ENCODE measurements at regions not wholly inside any gene's neighbourhood (a gene's known extent, or its start where the extent isn't known, plus 50 kb on each side); places are given as distances from the start of the nearest gene placed in this dataset.

DNA sequence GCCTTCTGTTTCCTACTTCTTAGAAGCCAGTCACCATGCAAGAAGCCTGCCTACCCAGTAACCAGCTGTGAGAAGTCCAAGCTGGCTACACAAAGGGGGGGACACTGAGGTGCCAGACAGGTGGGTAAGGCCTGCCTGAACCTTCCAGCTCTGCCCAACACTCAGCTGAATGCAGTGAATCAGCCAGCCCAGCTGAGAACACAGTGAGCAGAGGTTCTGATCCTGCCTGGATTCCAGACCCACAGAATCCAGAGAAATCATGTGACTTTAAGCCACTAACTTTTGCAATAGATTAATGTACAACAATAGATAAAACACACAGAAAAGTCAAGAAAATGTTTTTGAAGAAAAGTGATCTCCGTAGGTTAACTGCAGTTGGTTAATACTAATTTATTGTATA is 151.7 kb downstream of the EFNB2 start:
- no peak for DNase-seq (ENCODE audit: low read depth, low spot score)

DNA sequence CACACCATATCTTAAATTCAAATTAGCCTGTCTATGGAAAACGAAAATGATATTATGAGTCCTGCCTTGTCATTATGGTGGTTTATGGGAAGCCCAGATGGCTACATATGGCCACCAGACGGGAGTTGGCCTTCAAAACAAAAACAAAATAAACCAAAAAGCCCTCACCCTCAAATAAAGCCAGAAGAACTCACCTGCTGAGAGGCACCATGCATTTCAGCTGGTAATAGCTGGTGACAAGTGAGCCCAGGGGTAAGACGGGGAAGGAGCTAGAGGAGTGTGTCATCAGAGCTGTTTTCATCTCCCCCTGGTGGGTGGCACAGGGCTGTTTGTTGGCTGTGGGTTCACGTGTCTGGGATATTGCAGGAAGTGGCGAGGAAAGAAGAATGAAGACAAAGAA is 152.9 kb downstream of the EFNB2 start:
- no peak for DNase-seq (ENCODE audit: low read depth, low spot score)

DNA sequence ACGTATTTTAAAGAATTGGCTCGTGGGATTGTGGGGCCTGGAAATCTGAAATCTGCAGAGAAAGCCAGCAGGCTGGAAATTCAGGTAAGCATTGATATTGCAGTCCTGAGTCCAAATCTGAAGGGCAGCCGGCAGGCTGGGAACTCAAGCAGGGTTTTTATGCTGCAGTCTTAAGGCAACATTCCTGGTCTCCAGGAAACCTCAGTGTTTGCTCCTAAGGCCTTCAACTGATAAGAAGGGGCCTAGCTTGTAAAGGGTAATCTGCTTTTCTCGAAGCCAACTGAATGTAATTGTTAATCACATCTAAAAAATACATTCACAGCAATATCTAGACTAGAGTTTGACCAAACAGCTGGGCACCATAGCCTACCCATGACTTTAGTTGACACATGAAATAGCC is 154.4 kb downstream of the EFNB2 start:
- DNase-seq (ENCODE audit: low read depth, low spot score) = no peak

DNA sequence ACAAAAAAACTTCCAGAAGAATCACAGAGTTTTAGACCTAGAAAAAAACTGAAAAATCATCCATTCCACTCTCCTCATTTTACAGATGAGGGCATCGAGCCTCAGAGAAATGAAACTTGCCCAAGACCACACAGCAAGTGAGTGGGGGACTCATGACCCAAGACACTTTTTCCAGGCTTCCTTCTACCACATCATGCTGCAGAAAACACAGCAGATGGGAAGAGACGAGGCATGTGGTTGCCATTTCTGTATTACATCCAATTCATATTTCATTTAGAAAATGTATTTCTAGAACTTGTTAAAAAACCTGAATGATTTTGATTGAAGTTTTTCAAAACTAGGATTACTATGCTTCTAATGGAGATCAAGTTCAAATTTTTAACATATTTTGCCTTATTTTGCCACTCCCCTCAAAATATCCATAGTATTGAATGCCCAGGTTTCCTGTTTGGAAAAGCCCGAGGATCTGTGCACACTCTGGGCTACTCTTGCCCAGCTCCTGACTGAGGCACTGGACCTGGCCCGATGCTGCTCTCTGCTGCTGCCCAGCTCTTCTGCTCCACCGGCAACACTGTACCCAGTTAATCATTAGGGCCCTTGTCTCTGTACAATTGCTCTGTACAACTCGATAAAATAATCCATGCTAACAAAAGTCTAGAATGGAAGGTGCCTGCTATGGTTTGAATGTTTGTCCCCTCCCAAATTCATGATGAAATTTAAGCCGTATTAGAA is 157.4 kb downstream of the EFNB2 start:
- DNase-seq (ENCODE audit: low read depth, low spot score) = no peak

DNA sequence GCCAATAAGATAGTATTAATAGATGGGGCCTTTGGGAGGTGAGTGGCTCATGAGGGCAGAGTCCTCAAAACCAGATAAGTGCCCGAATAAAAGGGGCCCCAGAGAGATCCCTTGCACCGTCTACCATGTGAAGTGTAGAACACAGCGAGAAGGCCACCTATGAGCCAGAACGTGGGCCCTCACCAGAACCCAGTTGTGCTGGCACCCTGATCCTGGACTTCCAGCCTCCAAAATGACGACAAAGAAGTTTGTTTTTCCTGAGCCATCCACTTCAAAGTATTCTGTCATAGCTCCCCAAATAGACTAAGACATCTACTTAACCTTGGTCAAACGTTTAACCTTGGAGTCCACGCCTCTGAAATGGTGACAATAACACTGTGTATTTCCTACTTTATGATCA is 158.1 kb downstream of the EFNB2 start:
- DNase-seq (ENCODE audit: low read depth, low spot score) = no peak

DNA sequence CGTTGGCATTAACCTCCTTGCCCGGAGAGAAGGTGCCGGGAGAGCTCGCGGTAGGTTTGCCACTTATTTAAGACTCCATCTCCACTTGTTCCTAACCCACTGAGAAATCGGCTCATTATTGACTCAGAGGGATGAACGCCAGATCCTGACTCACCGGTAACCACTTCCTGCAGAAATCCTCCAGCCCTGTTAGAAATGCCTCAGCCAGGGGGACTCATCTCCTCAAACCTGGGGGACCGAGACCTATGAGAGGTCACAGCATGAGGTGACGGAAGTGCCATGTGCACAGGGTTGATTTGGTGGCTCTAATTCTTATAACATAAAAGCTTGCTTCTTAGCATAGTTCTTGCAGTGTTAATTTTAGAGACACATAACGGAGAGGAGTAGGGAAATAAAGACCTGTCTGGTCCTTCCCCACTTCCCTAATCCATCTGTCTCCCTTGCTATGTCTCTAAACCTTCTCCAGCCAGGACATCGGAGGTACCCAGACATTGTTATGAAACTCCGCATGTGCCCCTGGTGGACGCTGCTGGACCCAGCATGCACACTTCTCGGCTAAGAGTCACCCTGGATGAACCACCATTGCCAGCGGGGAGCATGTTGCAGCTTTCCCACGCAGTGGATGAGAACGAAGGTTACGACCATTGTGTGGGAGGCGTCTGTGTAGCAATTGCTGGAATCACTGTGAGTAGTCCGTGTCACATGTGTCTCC is 158.9 kb downstream of the EFNB2 start:
- peak; percentile 73 for DNase-seq (ENCODE audit: low read depth, low spot score)

DNA sequence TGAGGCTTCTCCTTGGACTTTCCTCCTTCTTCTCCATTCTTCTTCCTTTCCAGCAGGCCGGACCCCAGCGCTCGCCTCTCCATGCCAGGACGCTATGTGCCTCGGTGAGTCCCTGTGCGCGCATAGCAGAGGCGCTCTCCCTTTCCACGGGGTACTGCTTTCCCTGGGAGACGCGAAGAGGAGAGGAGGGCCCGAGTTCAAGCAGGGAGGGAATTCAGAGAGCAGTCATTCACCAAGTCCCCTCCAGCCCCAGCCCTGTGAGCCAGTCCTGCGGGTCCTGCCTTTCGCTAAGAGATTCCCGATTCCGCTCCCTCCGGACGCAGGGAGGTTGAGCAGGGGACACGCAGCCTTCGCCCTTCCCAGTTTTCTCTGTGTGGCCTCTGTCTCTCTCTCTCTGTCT is 160.4 kb downstream of the EFNB2 start:
- DNase-seq (ENCODE audit: low read depth, low spot score) = no peak

DNA sequence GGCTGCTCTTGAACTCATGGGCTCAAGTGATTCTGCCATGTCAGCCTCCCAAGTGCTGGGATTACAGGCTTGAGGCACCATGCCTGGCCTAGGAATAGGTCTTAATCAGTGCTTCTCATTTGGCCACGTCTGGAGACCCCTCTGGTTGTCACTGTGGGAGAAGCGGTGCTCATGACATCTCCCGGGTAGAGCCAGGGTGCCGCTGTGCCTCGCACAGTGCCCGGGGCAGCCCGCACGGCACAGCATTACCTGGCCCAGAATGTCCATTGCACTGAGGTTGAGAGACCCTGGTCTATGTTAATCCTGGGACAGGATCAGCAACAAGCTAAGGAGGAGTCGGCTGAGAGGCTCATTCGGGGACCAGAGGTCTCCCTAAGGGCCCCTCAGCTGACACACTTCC is 160.8 kb downstream of the EFNB2 start:
- DNase-seq (ENCODE audit: low read depth, low spot score) = no peak

DNA sequence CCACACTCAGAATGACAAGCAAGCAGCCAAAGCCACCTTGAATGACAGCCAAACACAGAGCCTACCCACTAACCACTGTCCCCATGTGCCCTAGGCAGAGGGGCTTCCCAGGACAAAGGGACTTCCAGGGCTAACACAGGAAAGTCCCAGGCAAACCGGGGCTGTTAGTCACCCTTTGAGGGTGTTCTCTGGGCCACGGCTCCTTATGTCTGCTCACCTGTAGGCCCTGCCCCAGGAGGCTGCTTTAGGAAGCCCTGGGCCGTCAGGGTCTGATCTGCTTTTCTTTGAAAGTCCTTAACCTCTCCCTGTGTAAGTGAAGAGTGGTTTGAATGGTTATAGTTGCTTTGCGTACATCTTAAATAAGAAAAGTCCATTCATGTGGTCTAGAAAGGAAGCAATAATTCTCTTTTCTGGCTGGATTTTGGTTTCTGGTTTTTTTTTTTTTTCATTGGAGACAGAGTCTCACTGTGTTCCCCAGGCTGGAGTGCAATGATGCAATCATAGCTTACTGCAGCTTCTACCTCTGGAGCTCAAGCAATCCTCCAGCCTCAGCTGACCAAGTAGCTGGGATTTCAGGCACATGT is 161.4 kb downstream of the EFNB2 start:
- DNase-seq (ENCODE audit: low read depth, low spot score) = no peak

DNA sequence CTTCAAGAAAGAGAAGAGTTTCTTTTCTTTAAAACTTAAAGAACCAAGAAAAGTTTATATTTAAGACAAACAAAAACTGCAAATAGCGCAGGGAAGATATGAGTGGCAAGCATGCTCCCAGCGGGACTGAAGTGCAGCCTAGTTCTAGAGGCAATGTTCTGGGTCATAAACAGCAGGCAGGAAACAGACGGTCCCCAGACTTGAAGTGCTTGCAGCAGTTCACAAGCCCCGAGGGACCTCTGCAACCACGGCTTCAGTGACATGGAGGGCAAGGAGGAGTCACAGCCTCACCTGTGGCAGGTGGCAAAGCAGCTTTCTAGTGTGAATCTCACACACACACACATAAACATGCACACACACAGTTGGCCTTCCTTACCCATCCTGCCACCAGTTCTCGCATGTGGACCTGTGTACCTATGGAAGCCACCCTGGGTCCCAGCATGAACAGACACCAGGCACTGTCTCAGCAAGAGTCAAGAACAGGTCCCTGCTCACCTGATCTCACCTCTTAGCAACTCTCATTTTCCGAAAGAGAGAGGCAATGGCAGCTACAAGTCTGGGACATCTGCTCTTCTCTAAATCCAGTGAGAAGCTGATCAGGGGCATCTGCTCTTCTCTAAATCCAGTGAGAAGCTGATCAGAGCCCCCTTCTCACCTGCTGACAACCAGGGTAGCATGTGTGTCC is 162.0 kb downstream of the EFNB2 start:
- peak; percentile 29 for DNase-seq (ENCODE audit: low read depth, low spot score)

DNA sequence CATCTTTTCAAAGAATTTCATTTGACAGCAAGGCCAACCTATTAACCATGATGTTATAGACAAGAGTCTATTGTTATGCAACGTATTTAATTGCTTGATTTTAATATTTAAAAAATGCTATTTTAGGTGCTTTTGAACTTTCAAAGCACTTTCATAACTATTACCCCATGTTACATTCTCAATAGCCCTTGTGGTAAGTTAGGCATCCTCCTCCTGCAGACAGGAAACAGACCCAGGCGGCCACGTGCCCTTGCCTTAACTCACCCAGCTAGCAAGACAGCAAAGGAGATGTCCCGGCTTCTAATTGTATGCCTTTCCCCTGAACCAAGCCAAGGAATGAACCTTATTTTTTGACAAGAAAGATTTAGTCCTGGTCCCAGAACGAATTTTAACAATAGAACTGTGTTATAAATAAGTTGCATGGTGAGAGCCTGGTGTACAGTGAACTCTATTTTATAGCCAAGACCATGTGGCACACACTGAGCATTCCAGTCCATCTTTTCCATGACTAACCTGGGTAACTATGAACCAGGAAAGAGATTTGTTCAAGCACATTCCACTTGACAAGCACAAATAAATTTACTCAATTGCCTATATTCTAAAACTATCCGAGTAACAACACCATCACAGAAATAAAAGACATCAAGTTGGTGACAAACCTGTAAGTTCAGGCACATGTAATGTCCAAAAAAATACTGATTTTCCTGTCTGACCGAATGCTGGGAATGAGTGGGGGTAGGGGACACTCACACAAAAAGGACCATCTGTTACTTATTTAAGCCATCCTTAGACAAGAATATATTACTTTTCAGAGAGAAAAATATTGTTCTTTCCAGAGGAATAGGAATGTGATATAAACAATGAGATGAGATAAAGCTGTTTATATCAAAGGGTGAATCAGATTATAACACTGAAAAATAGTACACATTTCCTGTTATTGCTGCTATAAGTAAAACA is 163.0 kb downstream of the EFNB2 start:
- DNase-seq (ENCODE audit: low read depth, low spot score) = peak; percentile 55

DNA sequence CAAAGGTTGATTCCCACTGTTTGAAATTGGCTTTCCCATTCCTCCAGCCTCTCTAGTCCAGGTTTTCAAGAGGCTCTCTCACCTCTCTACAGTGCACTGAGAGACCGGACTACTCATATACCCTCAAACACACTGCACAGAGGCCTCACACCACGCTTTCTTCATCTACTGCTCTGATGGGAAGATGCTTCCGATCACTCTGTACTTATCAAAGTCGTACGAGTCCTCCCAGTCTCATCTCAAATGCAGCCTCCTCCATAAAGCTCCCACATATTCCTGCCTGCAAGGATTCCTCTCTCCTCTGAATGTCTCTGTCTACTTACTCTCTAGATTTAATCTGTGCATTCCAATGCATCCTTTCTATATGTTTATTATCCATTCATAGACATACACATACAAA is 164.4 kb downstream of the EFNB2 start:
- no peak for DNase-seq (ENCODE audit: low read depth, low spot score)

DNA sequence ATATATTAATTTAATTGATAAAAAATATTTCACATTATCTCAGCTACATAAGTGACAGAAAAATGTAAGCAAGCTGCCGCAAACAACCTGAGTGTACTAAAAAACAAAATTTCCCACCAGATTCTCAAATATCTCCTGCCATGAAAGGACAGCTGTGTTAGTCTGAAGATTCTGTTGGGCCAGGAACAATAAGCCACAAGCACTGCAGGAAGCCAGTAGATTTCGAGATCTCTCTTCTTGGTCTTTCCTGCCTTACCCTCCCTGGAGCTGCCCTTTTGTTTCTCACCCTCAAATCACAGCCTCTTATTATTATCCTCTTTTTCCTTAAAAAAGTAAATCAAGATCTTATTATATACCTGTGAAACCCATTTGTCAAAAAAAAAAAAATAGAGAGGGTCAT is 165.6 kb downstream of the EFNB2 start:
- DNase-seq (ENCODE audit: low read depth, low spot score) = no peak

DNA sequence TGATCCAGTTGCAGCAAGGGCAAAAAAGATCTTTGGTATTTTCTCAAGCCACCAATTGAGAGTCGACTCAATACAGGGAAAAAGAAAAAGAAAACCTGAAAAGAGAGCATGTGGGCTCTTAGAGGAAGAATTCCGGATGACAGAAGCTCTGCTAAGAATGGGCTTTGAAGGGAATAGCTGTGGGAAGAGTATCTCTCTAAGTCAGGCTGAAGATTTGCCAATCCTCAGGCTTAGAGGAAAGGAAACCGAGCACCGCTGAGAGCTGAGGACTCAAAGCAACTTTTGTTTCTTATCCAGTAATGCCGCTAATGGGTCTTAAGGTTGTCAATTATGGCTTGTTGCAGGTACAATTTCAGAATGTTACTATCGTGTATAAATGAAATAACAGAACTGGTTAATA is 166.4 kb downstream of the EFNB2 start:
- no peak for DNase-seq (ENCODE audit: low read depth, low spot score)

DNA sequence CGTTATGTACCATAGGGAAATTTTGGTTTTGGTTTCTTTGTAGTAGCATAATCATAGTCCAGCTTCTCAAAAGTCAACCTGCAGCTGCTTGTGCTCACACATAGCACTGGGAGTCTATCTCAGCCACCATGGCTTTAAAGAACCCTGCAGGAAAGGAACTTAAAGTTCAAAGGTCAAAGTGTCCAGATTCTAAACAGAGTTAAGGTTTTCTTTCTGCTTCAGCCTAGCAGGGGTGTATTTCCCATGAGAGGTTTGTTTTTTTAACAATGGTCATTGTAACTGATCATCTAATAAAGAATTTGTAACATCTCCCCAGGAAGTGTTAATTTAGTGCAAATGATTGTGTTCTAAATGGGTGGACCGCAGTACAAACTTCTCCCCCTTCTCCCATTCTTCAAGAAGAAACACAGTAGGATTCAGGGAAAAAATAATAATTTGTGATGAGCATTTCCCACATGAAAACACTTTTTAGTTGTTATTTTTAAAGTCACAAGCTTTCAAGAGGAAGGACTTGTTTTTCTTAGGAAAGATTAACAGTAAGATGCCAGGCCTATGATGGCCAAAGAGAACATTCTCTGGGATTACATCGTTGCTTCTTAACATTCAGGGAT is 168.0 kb downstream of the EFNB2 start:
- DNase-seq (ENCODE audit: low read depth, low spot score) = peak; percentile 27

DNA sequence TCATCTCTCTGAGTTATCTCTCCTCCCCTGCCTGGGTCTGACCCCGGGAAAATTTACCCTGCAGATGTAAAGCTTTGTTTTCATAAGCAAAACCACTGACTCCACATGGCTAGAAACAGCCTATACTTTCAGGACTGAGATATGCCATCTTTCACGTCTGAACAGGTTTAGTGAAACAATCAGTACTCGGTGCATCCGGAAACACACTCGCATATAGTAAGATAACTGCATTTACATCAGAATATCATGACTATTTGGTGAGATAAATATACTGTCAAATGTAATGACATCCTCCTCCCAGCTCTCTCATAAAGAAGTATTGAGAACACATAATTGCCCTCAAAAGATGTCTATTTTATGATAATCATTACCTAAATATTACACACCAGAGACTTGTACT is 172.8 kb downstream of the EFNB2 start:
- no peak for DNase-seq (ENCODE audit: low read depth, low spot score)

DNA sequence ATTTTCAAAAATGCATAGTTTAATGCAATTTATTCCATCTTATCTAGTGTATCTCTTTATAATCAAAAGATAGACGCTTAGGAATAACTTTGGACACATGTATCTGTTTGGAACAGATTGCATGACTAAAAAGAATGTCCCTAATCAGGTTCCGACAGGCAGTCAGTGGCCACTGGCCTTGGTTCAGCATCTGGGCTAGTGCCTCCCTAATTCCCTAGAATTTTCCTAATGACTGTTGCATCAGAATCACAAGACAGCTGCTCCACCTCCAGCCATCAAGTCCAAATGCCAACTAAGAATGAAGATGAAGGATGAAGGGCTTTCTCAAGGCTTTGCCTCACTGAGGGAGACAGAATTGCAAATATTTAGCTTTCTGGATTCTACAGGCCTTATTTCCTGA is 173.8 kb downstream of the EFNB2 start:
- DNase-seq (ENCODE audit: low read depth, low spot score) = no peak

DNA sequence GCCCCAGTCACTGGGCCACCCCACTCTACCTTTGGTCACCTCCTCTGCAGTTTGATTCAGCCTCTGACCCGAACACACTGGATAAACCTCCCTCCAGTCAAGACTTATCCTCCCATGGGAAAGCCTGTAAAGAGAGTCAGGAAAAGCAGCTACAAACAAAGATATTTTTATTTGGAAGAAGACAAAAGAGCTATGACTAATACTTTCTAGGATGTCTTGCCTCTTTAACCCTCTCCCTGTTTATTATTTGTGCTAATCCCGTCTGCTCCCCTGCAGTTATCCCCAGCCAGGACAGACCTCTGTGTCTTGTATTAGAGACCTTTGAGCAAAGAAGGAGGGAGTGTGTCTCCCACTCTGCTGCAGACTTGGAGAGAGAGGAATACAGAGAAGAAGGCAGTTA is 178.3 kb downstream of the EFNB2 start:
- DNase-seq (ENCODE audit: low read depth, low spot score) = no peak

DNA sequence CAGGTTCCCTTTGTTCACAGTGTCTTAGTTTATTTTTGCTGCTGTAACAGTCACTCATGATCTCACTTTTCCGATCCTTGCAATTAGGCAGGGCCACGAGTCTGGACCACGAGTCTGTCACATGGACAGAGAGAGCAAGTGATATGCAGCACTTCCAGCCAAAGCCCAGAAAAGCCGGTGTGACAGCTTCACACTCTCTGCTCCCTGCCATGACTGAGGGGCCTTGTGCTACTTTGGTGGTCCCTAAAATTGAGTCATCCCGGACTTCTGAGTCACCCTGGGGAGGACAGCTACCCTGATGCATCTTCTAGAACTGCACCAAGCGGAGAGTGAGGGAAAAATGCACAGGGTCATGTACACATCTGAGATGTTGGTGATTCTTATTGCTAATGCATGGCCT is 179.6 kb downstream of the EFNB2 start:
- DNase-seq (ENCODE audit: low read depth, low spot score) = no peak

DNA sequence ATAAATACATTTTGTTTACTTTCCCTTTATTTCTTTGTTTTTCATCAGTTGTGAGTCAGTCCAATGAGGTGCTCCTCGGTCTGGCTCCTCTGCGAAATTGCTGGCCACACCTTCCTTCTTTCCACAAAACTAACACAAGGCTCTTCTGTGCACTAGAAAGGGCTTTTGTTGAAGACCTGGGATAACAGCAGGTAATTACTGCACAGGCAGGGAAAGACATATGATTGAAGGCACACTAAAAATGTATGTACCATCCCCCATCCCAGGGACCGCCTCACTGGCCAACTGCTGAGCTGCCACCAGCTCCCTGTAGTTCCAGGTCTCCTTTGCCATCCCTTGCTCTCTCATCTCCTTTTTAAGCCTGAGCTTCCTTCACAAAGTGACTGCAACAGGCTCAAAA is 180.5 kb downstream of the EFNB2 start:
- no peak for DNase-seq (ENCODE audit: low read depth, low spot score)

DNA sequence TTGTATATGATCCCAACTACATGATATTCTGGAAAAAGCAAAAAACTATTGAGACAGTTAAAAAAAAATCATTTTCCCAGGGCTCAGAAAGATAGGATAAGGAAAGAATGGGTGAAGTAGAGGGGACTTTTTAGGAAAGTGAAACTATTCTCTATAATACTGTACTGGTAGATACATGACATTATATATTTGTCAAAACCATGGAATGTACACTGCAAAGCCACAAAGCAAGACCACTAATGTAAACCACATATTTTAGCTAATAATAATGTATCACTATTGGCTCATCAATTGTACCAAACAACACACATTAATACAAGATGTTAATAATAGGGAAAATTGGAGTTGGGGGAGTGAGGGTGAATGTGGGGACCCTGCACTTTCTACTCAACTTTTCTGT is 182.6 kb downstream of the EFNB2 start:
- DNase-seq (ENCODE audit: low read depth, low spot score) = no peak

Data from pulmonary artery endothelial cell (primary cell).